ENCODE measurements at regions not wholly inside any gene's neighbourhood (a gene's known extent, or its start where the extent isn't known, plus 50 kb on each side); places are given as distances from the start of the nearest gene placed in this dataset.

GRCh38 chr3:87398168-87398801 is 121.9 kb upstream of the POU1F1 start:
- no peak overlapping the region for H3K4me3 Mint-ChIP-seq
- H3K9me3 Mint-ChIP-seq: peaks cover 4% of the 10 kb centered on the region
- POLR2A ChIA-PET: no interaction called here
- H3K36me3 Mint-ChIP-seq (ENCODE audit: low read depth): no peaks in the 10 kb centered on the region
- ATAC-seq (ENCODE audit: poor library complexity) (no peak), DNase-seq (no peak)
- no peaks in the 10 kb centered on the region for H3K36me3 ChIP-seq (ENCODE audit: insufficient read depth, low read length)
- H3K27me3 ChIP-seq (ENCODE audit: control insufficient read depth in 1 of 2, insufficient read depth in 2 of 2, low read length in 2 of 2): no peaks in the 10 kb centered on the region
- CTCF ChIA-PET: no interaction called here
- no peak for TF ChIP-seq CTCF (IDR thresholded peaks at IDR 0.05)
- no peak overlapping the region for H3K4me3 ChIP-seq (ENCODE audit: low read length)
- H3K27me3 Mint-ChIP-seq: peaks cover 4% of the 10 kb centered on the region
- intact Hi-C loops (cut with DNase I, micrococcal nuclease): no loop called here
- no peak overlapping the region for H3K27ac ChIP-seq (ENCODE audit: low read depth in 1 of 2, low read length in 2 of 2)
- no peak overlapping the region for H3K27ac Mint-ChIP-seq
- no peaks in the 10 kb centered on the region for H3K4me1 ChIP-seq (ENCODE audit: insufficient read depth, low read length)
- no peaks in the 10 kb centered on the region for H3K4me1 Mint-ChIP-seq (ENCODE audit: low read depth)
- H3K9me3 ChIP-seq (ENCODE audit: control insufficient read depth in 1 of 2, insufficient read depth in 1 of 2, low read length in 2 of 2): peaks cover 0 to 5% of the 10 kb centered on the region in 2 experiments

GRCh38 chr3:87397211-87397610 is 120.8 kb upstream of the POU1F1 start:
- no peaks in the 10 kb centered on the region for H3K27me3 ChIP-seq (ENCODE audit: control insufficient read depth in 1 of 2, insufficient read depth in 2 of 2, low read length in 2 of 2)
- no peak for TF ChIP-seq CTCF (IDR thresholded peaks at IDR 0.05)
- POLR2A ChIA-PET: no interaction called here

GRCh38 chr3:87390821-87391220 is 114.4 kb upstream of the POU1F1 start:
- no peaks in the 10 kb centered on the region for H3K9me3 ChIP-seq (ENCODE audit: control insufficient read depth in 1 of 2, insufficient read depth in 1 of 2, low read length in 2 of 2)
- DNase-seq (no peak), ATAC-seq (ENCODE audit: poor library complexity) (no peak)
- no peaks in the 10 kb centered on the region for H3K4me1 ChIP-seq (ENCODE audit: insufficient read depth, low read length)
- POLR2A ChIA-PET: no interaction called here
- H3K4me3 ChIP-seq (ENCODE audit: low read length): no peak overlapping the region
- intact Hi-C loops (cut with DNase I, micrococcal nuclease): no loop called here
- no peak for TF ChIP-seq CTCF (IDR thresholded peaks at IDR 0.05)
- no peak overlapping the region for H3K4me3 Mint-ChIP-seq
- no peaks in the 10 kb centered on the region for H3K36me3 ChIP-seq (ENCODE audit: insufficient read depth, low read length)
- H3K4me1 Mint-ChIP-seq (ENCODE audit: low read depth): no peaks in the 10 kb centered on the region
- CTCF ChIA-PET: no interaction called here
- H3K27ac ChIP-seq (ENCODE audit: low read depth in 1 of 2, low read length in 2 of 2): no peak overlapping the region
- H3K27me3 ChIP-seq (ENCODE audit: control insufficient read depth in 1 of 2, insufficient read depth in 2 of 2, low read length in 2 of 2): no peaks in the 10 kb centered on the region
- peaks cover 4% of the 10 kb centered on the region for H3K9me3 Mint-ChIP-seq
- H3K36me3 Mint-ChIP-seq (ENCODE audit: low read depth): no peaks in the 10 kb centered on the region
- no peaks in the 10 kb centered on the region for H3K27me3 Mint-ChIP-seq
- H3K27ac Mint-ChIP-seq: no peak overlapping the region

More at GRCh38 chr3:87397211-87397610, 120.8 kb upstream of the POU1F1 start:
- Mint-ChIP-seq H3K27me3 (no peaks in the 10 kb centered on the region), H3K4me1 (ENCODE audit: low read depth) (no peaks in the 10 kb centered on the region), H3K27ac (no peak overlapping the region), H3K9me3 (peaks cover 4% of the 10 kb centered on the region), H3K36me3 (ENCODE audit: low read depth) (no peaks in the 10 kb centered on the region), H3K4me3 (no peak overlapping the region)
- ATAC-seq (ENCODE audit: poor library complexity) (no peak), DNase-seq (no peak)
- Histone ChIP-seq H3K4me1 (ENCODE audit: insufficient read depth, low read length) (no peaks in the 10 kb centered on the region), H3K4me3 (ENCODE audit: low read length) (no peak overlapping the region), H3K36me3 (ENCODE audit: insufficient read depth, low read length) (no peaks in the 10 kb centered on the region), H3K27ac (ENCODE audit: low read depth in 1 of 2, low read length in 2 of 2) (no peak overlapping the region), H3K9me3 (ENCODE audit: control insufficient read depth in 1 of 2, insufficient read depth in 1 of 2, low read length in 2 of 2) (peaks cover 0 to 5% of the 10 kb centered on the region in 2 experiments)
- intact Hi-C loops (cut with DNase I, micrococcal nuclease): no loop called here
- CTCF ChIA-PET: no interaction called here

Measured in CD4-positive, alpha-beta T cell (primary cell).